ENCODE measurements at regions not wholly inside any gene's neighbourhood (a gene's known extent, or its start where the extent isn't known, plus 50 kb on each side); places are given as distances from the start of the nearest gene placed in this dataset.

DNA sequence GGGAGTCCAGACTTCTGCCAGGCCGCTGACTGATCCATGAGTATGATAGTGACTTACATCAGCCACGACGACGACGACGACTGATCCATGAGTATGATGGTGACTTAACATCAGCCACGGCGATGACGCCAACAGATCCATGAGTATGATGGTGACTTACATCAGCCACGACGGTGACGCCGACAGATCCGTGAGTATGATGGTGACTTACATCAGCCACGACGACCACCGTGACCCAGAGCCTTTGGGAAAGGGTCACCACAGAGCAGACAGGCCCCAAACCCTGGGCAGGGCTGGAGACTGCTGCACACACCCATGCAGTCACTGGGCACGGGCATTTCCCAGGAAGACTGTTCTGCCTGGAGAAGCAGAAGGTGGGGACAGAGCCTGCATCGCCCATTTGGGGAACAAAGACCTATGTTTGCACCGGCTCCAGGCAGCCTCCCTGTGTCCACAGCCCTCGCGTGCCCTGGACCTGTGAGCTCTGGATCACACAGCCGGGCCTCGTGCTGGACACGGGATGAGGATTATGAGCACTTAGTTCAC lies 130.9 kb upstream of the SPACA7 start:
- Histone ChIP-seq H3K4me1 (ENCODE audit: insufficient read depth, low read length) (no peaks in the 10 kb centered on the region), H3K4me3 (ENCODE audit: insufficient read depth, low read depth, low read length) (no peak overlapping the region), H3K9me3 (ENCODE audit: insufficient read depth, low read depth, low read length) (peaks cover 16% of the 10 kb centered on the region), H3K27me3 (ENCODE audit: insufficient read depth, low read length) (no peaks in the 10 kb centered on the region), H3K27ac (ENCODE audit: low read depth, low read length) (no peak overlapping the region), H3K4me2 (ENCODE audit: low read length) (no peak overlapping the region), H4K20me1 (ENCODE audit: insufficient read depth, low read length) (no peaks in the 10 kb centered on the region), H3K79me2 (ENCODE audit: insufficient read depth, low read length) (no peaks in the 10 kb centered on the region), H2AFZ (ENCODE audit: low read depth, low read length) (no peak overlapping the region), H3K36me3 (ENCODE audit: insufficient read depth, low read length) (no peaks in the 10 kb centered on the region), H3K9ac (ENCODE audit: low read length) (no peak overlapping the region)
- H3K27ac Mint-ChIP-seq (ENCODE audit: unreplicated experiment) = no peak overlapping the region
- no peak for TF ChIP-seq EZH2 (IDR thresholded peaks at IDR 0.05; ENCODE audit: insufficient read depth, low read length)
- TF ChIP-seq, protein P1, sequence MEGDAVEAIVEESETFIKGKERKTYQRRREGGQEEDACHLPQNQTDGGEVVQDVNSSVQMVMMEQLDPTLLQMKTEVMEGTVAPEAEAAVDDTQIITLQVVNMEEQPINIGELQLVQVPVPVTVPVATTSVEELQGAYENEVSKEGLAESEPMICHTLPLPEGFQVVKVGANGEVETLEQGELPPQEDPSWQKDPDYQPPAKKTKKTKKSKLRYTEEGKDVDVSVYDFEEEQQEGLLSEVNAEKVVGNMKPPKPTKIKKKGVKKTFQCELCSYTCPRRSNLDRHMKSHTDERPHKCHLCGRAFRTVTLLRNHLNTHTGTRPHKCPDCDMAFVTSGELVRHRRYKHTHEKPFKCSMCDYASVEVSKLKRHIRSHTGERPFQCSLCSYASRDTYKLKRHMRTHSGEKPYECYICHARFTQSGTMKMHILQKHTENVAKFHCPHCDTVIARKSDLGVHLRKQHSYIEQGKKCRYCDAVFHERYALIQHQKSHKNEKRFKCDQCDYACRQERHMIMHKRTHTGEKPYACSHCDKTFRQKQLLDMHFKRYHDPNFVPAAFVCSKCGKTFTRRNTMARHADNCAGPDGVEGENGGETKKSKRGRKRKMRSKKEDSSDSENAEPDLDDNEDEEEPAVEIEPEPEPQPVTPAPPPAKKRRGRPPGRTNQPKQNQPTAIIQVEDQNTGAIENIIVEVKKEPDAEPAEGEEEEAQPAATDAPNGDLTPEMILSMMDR (IDR thresholded peaks at IDR 0.05; ENCODE audit: insufficient read depth, low read depth, low read length) = no peak
- no peak overlapping the region for H3K4me3 Mint-ChIP-seq (ENCODE audit: unreplicated experiment)
- peaks cover 68% of the 10 kb centered on the region for H3K27me3 Mint-ChIP-seq (ENCODE audit: low read depth, unreplicated experiment)
- no peaks in the 10 kb centered on the region for H3K4me1 Mint-ChIP-seq (ENCODE audit: low read depth, unreplicated experiment)
- FAIRE-seq (no peak), DNase-seq (ENCODE audit: low read depth) (no peak)
- no peaks in the 10 kb centered on the region for H3K36me3 Mint-ChIP-seq (ENCODE audit: low read depth, unreplicated experiment)
- H3K9me3 Mint-ChIP-seq (ENCODE audit: unreplicated experiment) = no peaks in the 10 kb centered on the region

DNA sequence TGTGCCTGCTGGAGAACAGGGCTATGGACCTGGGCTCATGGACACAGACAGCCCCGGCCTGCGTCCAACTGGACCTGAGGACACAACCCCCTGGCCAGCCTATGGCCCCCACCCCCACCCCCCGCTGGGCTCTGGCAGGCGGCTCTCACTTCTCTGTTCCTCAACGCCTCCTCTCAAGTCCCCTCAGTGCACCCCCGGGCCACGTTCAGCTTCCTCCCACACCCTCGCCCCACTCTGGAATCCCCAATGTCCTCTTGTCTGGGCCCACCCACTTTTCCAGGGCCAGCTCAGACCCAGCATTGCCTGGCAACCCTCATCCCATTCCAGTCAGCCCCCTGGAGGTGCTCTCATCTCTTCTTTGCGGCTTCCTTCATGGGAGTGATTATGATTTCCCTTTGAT lies 130.2 kb upstream of the SPACA7 start:
- Histone ChIP-seq H3K4me1 (ENCODE audit: insufficient read depth, low read length) (no peaks in the 10 kb centered on the region), H3K27me3 (ENCODE audit: insufficient read depth, low read length) (no peaks in the 10 kb centered on the region), H2AFZ (ENCODE audit: low read depth, low read length) (no peak overlapping the region), H3K27ac (ENCODE audit: low read depth, low read length) (no peak overlapping the region), H3K79me2 (ENCODE audit: insufficient read depth, low read length) (no peaks in the 10 kb centered on the region), H3K4me2 (ENCODE audit: low read length) (no peak overlapping the region), H3K4me3 (ENCODE audit: insufficient read depth, low read depth, low read length) (no peak overlapping the region), H3K36me3 (ENCODE audit: insufficient read depth, low read length) (no peaks in the 10 kb centered on the region), H3K9ac (ENCODE audit: low read length) (no peak overlapping the region), H3K9me3 (ENCODE audit: insufficient read depth, low read depth, low read length) (peaks cover 18% of the 10 kb centered on the region), H4K20me1 (ENCODE audit: insufficient read depth, low read length) (no peaks in the 10 kb centered on the region)
- DNase-seq (ENCODE audit: low read depth) = no peak
- FAIRE-seq = no peak
- TF ChIP-seq, protein P1 (IDR thresholded peaks at IDR 0.05; ENCODE audit: insufficient read depth, low read depth, low read length) = no peak
- no peaks in the 10 kb centered on the region for H3K9me3 Mint-ChIP-seq (ENCODE audit: unreplicated experiment)
- H3K27ac Mint-ChIP-seq (ENCODE audit: unreplicated experiment) = no peak overlapping the region
- H3K27me3 Mint-ChIP-seq (ENCODE audit: low read depth, unreplicated experiment) = peaks cover 72% of the 10 kb centered on the region
- H3K4me3 Mint-ChIP-seq (ENCODE audit: unreplicated experiment) = no peak overlapping the region
- H3K36me3 Mint-ChIP-seq (ENCODE audit: low read depth, unreplicated experiment) = no peaks in the 10 kb centered on the region
- H3K4me1 Mint-ChIP-seq (ENCODE audit: low read depth, unreplicated experiment) = no peaks in the 10 kb centered on the region

DNA sequence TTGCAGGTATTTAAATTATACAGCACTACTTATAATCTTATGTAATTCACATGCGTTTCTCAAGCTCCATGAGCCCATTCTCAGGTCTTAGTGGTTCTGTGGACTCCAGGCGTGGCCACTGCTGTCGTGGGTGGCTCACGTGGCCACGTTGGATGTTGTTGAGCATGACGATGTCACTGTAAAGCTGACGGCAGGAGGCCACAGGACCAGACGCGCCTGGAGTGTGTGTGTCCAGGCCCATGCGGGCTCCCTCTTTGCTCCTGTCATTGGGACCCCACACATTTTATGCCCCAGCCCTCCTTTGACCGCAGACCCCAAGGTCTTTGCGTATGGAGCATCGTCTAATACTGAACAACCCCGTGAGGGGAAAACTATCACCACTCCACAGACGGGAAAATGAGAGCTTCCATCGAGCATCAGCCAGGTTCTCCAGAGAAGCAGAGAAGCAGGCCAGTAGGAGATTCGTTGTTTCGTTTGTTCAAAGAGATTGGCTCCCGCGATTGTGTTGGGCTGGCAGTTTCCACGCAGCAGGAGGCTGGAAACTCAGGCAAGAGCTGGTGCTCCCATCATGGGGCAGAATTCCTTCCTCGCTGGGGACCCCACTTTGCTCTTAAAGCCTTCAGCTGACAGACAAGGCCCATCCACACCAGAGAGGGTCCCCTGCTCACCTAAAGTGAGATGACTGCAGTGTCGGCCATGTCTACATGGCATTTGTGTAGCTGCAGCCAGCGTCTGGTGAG lies 129.3 kb upstream of the SPACA7 start:
- Histone ChIP-seq H3K9ac (ENCODE audit: low read length) (no peak overlapping the region), H3K4me3 (ENCODE audit: insufficient read depth, low read depth, low read length) (no peak overlapping the region), H3K79me2 (ENCODE audit: insufficient read depth, low read length) (no peaks in the 10 kb centered on the region), H3K4me2 (ENCODE audit: low read length) (no peak overlapping the region), H4K20me1 (ENCODE audit: insufficient read depth, low read length) (no peaks in the 10 kb centered on the region), H3K27ac (ENCODE audit: low read depth, low read length) (no peak overlapping the region), H3K36me3 (ENCODE audit: insufficient read depth, low read length) (no peaks in the 10 kb centered on the region), H3K4me1 (ENCODE audit: insufficient read depth, low read length) (no peaks in the 10 kb centered on the region), H3K27me3 (ENCODE audit: insufficient read depth, low read length) (no peaks in the 10 kb centered on the region), H2AFZ (ENCODE audit: low read depth, low read length) (no peak overlapping the region), H3K9me3 (ENCODE audit: insufficient read depth, low read depth, low read length) (peaks cover 18% of the 10 kb centered on the region)
- no peak for FAIRE-seq
- Mint-ChIP-seq H3K4me3 (ENCODE audit: unreplicated experiment) (no peak overlapping the region), H3K4me1 (ENCODE audit: low read depth, unreplicated experiment) (no peaks in the 10 kb centered on the region), H3K36me3 (ENCODE audit: low read depth, unreplicated experiment) (no peaks in the 10 kb centered on the region), H3K27me3 (ENCODE audit: low read depth, unreplicated experiment) (peaks cover 74% of the 10 kb centered on the region), H3K27ac (ENCODE audit: unreplicated experiment) (no peak overlapping the region), H3K9me3 (ENCODE audit: unreplicated experiment) (no peaks in the 10 kb centered on the region)
- TF ChIP-seq, protein P1 (IDR thresholded peaks at IDR 0.05; ENCODE audit: insufficient read depth, low read depth, low read length) = no peak
- TF ChIP-seq EZH2 (IDR thresholded peaks at IDR 0.05; ENCODE audit: insufficient read depth, low read length) = no peak
- DNase-seq (ENCODE audit: low read depth) = no peak

Measured in astrocyte (in vitro differentiated cells and primary cell).